ENCODE measurements at regions not wholly inside any gene's neighbourhood (a gene's known extent, or its start where the extent isn't known, plus 50 kb on each side); places are given as distances from the start of the nearest gene placed in this dataset.

DNA sequence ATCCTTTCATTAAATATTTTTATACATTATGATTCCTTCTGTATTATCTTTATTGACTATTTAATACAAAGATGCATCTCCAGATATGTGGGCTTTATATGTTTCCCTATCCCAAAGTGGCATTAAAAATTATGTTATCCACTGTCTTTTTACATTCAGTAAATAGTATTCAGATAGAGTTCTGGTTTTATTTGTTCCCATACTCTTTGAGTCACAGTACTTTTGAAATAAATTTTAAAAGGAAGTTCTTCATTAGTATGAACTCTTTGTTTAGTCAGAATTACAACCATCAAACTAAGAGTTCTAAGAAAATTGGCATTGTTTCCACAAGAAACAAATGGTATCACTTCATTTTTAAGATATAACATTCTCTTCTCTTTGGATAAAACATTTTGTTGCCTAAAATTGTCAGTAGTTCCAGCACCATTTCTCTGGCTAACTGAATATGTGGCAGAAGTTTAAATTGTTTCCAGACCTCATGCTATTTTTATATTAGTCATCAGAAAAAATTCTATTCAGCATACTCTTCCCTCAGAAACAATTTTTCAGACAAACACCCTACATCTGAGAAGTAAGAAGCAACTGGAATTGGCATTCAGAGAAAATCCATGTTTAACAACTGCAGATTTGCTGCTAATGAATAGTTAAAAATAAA lies 88.5 kb upstream of the COL5A2 start:
- peak overlapping the region; percentile 80 for H2AFZ ChIP-seq (ENCODE audit: low read length, unreplicated experiment)
- H3K36me3 ChIP-seq (ENCODE audit: insufficient read depth, low read length) = no peaks in the 10 kb centered on the region
- H3K4me1 ChIP-seq (ENCODE audit: control insufficient read depth, insufficient read depth, low read length, unreplicated experiment) = peaks cover 28% of the 10 kb centered on the region
- no peaks in the 10 kb centered on the region for H3K79me2 ChIP-seq (ENCODE audit: control insufficient read depth, insufficient read depth, low read length, unreplicated experiment)
- H3K27ac ChIP-seq (ENCODE audit: low read depth, low read length) = peak overlapping the region; percentile 100
- no peaks in the 10 kb centered on the region for H3K27me3 ChIP-seq (ENCODE audit: insufficient read depth, low read length)
- no peak overlapping the region for H3K4me3 ChIP-seq (ENCODE audit: low read depth, low read length)

DNA sequence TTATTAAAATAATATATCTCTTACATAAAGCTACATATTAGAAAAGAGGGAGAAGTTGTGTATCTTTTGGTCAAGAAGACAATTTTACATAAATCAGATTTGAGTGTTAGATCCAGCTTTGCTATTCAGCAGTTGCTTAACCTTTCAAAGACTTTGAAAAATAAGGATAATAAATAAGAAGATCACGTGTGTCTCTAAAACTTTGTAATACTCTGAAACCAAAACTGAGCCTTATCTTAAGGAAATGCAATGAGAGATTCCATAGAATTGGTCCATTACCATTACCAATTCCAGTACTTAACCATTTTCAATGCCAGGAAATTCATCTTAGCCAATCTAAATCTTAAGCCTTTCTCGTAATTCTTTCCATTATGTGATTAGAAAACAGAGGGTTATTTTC lies 89.2 kb upstream of the COL5A2 start:
- Histone ChIP-seq H3K36me3 (ENCODE audit: insufficient read depth, low read length) (no peaks in the 10 kb centered on the region), H2AFZ (ENCODE audit: low read length, unreplicated experiment) (peak overlapping the region; percentile 73), H3K27ac (ENCODE audit: low read depth, low read length) (peak overlapping the region; percentile 100), H3K79me2 (ENCODE audit: control insufficient read depth, insufficient read depth, low read length, unreplicated experiment) (no peaks in the 10 kb centered on the region), H3K27me3 (ENCODE audit: insufficient read depth, low read length) (no peaks in the 10 kb centered on the region), H3K4me1 (ENCODE audit: control insufficient read depth, insufficient read depth, low read length, unreplicated experiment) (peaks cover 28% of the 10 kb centered on the region), H3K4me3 (ENCODE audit: low read depth, low read length) (no peak overlapping the region)

DNA sequence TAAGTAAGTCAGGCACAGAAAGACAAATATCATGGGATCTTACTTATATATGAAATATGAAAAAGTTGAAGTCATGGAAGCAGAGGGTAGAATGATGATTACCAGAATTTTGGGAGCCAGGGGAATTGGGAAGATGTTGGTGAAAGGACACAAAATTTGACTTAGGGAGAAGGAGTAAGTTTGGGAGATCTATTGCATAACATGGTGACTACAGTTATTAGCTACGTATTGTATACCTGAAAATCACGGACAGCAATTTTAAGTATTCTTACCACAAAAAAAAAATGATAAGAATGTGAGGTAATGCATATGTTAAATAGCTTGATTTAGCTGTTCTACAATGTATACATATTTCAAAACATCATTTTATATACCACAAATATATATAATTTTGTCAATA lies 94.2 kb upstream of the COL5A2 start:
- peaks cover 24% of the 10 kb centered on the region for H3K4me1 ChIP-seq (ENCODE audit: control insufficient read depth, insufficient read depth, low read length, unreplicated experiment)

DNA sequence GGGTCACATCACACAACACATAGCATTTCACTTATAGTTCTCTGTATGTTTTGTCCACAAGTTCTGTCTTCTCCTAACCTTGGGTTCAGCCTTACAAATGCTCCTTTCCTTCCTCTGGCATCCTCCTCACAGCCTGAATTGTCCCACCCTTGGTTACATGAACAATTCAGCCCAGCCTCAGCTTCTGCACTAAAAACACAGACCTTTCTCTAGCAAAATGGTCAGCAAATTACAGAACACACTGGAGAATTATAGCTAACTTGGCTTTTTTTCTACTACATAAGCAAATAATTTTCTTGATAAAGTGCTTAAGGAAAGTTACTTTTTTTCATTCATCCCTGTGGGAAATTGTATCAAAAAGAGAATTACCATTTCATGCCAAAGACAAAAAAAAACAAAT lies 94.8 kb upstream of the COL5A2 start:
- no peak overlapping the region for H3K4me3 ChIP-seq (ENCODE audit: low read depth, low read length)
- H3K79me2 ChIP-seq (ENCODE audit: control insufficient read depth, insufficient read depth, low read length, unreplicated experiment) = no peaks in the 10 kb centered on the region
- H3K27me3 ChIP-seq (ENCODE audit: insufficient read depth, low read length) = no peaks in the 10 kb centered on the region
- H2AFZ ChIP-seq (ENCODE audit: low read length, unreplicated experiment) = peak overlapping the region; percentile 88
- peak overlapping the region; percentile 97 for H3K27ac ChIP-seq (ENCODE audit: low read depth, low read length)
- no peaks in the 10 kb centered on the region for H3K36me3 ChIP-seq (ENCODE audit: insufficient read depth, low read length)
- peaks cover 20% of the 10 kb centered on the region for H3K4me1 ChIP-seq (ENCODE audit: control insufficient read depth, insufficient read depth, low read length, unreplicated experiment)

More for the DNA sequence above, 94.2 kb upstream of the COL5A2 start:
- Histone ChIP-seq H3K27ac (ENCODE audit: low read depth, low read length) (no peak overlapping the region), H2AFZ (ENCODE audit: low read length, unreplicated experiment) (no peak overlapping the region), H3K4me3 (ENCODE audit: low read depth, low read length) (no peak overlapping the region), H3K27me3 (ENCODE audit: insufficient read depth, low read length) (no peaks in the 10 kb centered on the region), H3K36me3 (ENCODE audit: insufficient read depth, low read length) (no peaks in the 10 kb centered on the region), H3K79me2 (ENCODE audit: control insufficient read depth, insufficient read depth, low read length, unreplicated experiment) (no peaks in the 10 kb centered on the region)

DNA sequence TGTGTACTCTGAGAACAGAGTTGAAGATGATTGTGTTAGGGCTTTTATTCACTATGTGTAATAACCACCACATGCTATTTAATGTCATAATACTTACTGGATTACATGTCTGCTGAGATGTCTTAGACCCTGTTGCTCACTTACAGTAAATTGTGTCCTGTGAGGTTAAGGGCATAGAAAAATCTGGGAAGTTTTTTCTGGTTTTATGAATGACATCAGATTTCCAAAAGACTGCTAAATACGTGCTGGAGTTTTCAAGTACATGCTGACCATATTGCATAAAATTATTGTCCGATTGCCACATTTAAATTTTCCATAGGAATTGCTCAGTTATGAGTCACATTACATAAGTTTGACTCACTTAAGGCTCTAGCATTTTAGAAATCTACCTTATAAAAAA lies 96.7 kb upstream of the COL5A2 start:
- H3K36me3 ChIP-seq (ENCODE audit: insufficient read depth, low read length) = no peaks in the 10 kb centered on the region
- no peaks in the 10 kb centered on the region for H3K79me2 ChIP-seq (ENCODE audit: control insufficient read depth, insufficient read depth, low read length, unreplicated experiment)
- peaks cover 20% of the 10 kb centered on the region for H3K4me1 ChIP-seq (ENCODE audit: control insufficient read depth, insufficient read depth, low read length, unreplicated experiment)
- peak overlapping the region; percentile 56 for H2AFZ ChIP-seq (ENCODE audit: low read length, unreplicated experiment)
- no peaks in the 10 kb centered on the region for H3K27me3 ChIP-seq (ENCODE audit: insufficient read depth, low read length)
- peak overlapping the region; percentile 97 for H3K27ac ChIP-seq (ENCODE audit: low read depth, low read length)
- peak overlapping the region; percentile 32 for H3K4me3 ChIP-seq (ENCODE audit: low read depth, low read length)

DNA sequence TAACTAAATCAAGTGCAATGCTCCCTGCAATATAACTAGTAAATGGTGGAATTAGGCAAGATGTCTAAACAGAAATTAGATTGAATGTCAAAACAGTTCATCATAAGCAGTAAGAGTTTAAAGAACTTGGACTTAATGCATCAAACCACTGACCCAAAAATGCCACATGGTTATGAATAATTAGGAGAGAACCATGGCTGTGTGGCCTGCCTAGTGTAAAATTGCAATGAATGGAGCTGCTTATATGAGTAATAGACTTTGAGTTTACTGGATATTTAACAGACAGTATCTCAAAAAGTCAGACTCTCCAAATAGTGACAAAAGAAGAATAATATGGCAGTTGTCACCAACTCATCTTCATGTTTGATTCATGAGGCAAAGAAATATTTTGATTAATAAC lies 101.6 kb upstream of the COL5A2 start:
- H3K4me1 ChIP-seq (ENCODE audit: control insufficient read depth, insufficient read depth, low read length, unreplicated experiment) = peaks cover 30% of the 10 kb centered on the region
- H3K27me3 ChIP-seq (ENCODE audit: insufficient read depth, low read length) = no peaks in the 10 kb centered on the region
- H2AFZ ChIP-seq (ENCODE audit: low read length, unreplicated experiment) = no peak overlapping the region
- H3K4me3 ChIP-seq (ENCODE audit: low read depth, low read length) = no peak overlapping the region
- H3K36me3 ChIP-seq (ENCODE audit: insufficient read depth, low read length) = no peaks in the 10 kb centered on the region
- H3K27ac ChIP-seq (ENCODE audit: low read depth, low read length) = no peak overlapping the region
- no peaks in the 10 kb centered on the region for H3K79me2 ChIP-seq (ENCODE audit: control insufficient read depth, insufficient read depth, low read length, unreplicated experiment)

GRCh38 chr2:189285349-189285748 lies 105.8 kb upstream of the COL5A2 start:
- peaks cover 46% of the 10 kb centered on the region for H3K4me1 ChIP-seq (ENCODE audit: control insufficient read depth, insufficient read depth, low read length, unreplicated experiment)
- no peaks in the 10 kb centered on the region for H3K27me3 ChIP-seq (ENCODE audit: insufficient read depth, low read length)
- H3K4me3 ChIP-seq (ENCODE audit: low read depth, low read length) = peak overlapping the region; percentile 58; the same call in 1 of the 2 replicates
- H2AFZ ChIP-seq (ENCODE audit: low read length, unreplicated experiment) = peak overlapping the region; percentile 45
- H3K36me3 ChIP-seq (ENCODE audit: insufficient read depth, low read length) = peaks cover 6% of the 10 kb centered on the region
- peak overlapping the region; percentile 95 for H3K27ac ChIP-seq (ENCODE audit: low read depth, low read length)
- H3K79me2 ChIP-seq (ENCODE audit: control insufficient read depth, insufficient read depth, low read length, unreplicated experiment) = no peaks in the 10 kb centered on the region

DNA sequence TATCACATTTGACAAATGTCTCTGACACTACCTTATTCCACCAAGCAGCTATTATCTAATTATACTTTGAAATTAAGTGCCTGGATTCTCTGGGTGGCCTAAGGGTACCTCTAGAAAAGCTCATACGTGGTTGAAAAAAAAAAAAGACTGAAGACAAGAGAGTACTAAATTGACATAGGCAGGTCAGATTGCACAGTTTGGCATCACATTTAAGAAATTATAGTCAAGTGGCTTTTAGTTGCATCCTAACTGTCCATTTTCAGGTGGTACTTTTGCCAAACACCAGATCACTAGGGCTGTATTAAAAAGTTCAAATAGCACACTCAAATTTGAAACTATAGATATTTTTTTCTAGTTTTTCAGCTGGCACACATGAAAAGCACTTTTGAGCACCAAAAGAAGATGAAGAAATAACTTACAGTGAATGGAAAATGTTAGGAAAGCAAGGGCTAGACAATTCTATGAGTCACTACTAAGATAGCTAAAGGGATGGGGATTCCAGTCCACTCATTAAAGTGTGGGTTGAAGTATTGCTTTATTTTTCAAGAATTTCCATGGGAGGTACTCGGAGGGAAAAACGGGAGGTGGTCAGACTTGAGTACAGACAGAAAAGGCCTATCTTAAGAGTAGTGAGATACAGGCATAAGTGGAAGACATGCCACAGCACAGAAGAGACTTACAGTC lies 106.5 kb upstream of the COL5A2 start:
- peak overlapping the region; percentile 95 for H3K27ac ChIP-seq (ENCODE audit: low read depth, low read length)
- H2AFZ ChIP-seq (ENCODE audit: low read length, unreplicated experiment) = peak overlapping the region; percentile 81
- H3K4me1 ChIP-seq (ENCODE audit: control insufficient read depth, insufficient read depth, low read length, unreplicated experiment) = peaks cover 46% of the 10 kb centered on the region
- peak overlapping the region; percentile 58; the same call in 1 of the 2 replicates for H3K4me3 ChIP-seq (ENCODE audit: low read depth, low read length)
- peaks cover 7% of the 10 kb centered on the region for H3K36me3 ChIP-seq (ENCODE audit: insufficient read depth, low read length)
- no peaks in the 10 kb centered on the region for H3K27me3 ChIP-seq (ENCODE audit: insufficient read depth, low read length)
- no peaks in the 10 kb centered on the region for H3K79me2 ChIP-seq (ENCODE audit: control insufficient read depth, insufficient read depth, low read length, unreplicated experiment)

DNA sequence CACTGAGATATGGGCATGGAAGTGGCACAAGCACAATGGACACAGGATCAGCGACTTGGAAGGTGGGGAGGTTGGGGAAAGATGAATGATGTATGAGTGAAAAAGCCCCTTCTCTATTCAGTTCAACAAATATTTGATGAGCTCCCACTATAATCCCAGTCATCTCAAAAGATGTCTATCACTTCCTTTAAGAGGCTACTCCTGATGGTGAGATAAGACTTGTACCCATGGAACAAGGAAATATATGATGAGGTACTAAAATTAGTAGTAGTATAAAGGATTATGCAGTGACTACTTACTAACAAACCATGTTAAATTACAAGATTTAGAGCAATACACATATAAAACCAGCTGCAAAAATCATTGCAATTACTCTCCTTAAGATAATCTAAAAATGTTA lies 107.8 kb upstream of the COL5A2 start:
- Histone ChIP-seq H3K36me3 (ENCODE audit: insufficient read depth, low read length) (peaks cover 7% of the 10 kb centered on the region), H3K4me3 (ENCODE audit: low read depth, low read length) (no peak overlapping the region), H3K27ac (ENCODE audit: low read depth, low read length) (peak overlapping the region; percentile 95)

DNA sequence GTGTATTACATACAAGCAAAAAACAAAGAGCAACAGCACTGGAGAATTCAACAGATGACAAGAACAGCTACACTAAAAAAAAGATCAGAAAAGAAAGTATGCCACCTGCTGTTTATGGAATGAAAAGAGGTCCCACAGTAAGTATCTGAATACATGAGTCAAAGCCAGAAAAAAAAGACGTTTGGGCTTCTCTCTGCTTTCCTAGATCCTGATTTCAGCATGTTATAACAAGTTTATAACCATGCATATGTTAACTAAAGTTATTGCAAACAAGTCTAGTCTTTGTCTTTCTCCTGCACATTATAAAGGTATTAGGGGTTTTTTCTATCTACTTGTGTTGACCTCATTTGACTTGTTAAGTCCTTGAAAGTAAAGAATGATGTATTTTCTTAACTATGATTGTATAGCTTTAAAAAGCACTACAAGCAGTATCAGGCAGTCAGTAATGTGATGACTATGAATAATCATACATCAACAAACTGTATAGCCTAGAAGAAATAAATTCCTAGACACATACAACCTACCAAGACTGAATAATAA lies 108.5 kb upstream of the COL5A2 start:
- H2AFZ ChIP-seq (ENCODE audit: low read length, unreplicated experiment) = peak overlapping the region; percentile 68
- peak overlapping the region; percentile 30; the same call in 1 of the 2 replicates for H3K4me3 ChIP-seq (ENCODE audit: low read depth, low read length)
- H3K79me2 ChIP-seq (ENCODE audit: control insufficient read depth, insufficient read depth, low read length, unreplicated experiment) = no peaks in the 10 kb centered on the region
- no peaks in the 10 kb centered on the region for H3K27me3 ChIP-seq (ENCODE audit: insufficient read depth, low read length)
- peaks cover 46% of the 10 kb centered on the region for H3K4me1 ChIP-seq (ENCODE audit: control insufficient read depth, insufficient read depth, low read length, unreplicated experiment)
- peaks cover 7% of the 10 kb centered on the region for H3K36me3 ChIP-seq (ENCODE audit: insufficient read depth, low read length)
- peak overlapping the region; percentile 95 for H3K27ac ChIP-seq (ENCODE audit: low read depth, low read length)

More for the DNA sequence above, 107.8 kb upstream of the COL5A2 start:
- no peaks in the 10 kb centered on the region for H3K79me2 ChIP-seq (ENCODE audit: control insufficient read depth, insufficient read depth, low read length, unreplicated experiment)
- no peaks in the 10 kb centered on the region for H3K27me3 ChIP-seq (ENCODE audit: insufficient read depth, low read length)
- peaks cover 46% of the 10 kb centered on the region for H3K4me1 ChIP-seq (ENCODE audit: control insufficient read depth, insufficient read depth, low read length, unreplicated experiment)
- H2AFZ ChIP-seq (ENCODE audit: low read length, unreplicated experiment) = peak overlapping the region; percentile 61

DNA sequence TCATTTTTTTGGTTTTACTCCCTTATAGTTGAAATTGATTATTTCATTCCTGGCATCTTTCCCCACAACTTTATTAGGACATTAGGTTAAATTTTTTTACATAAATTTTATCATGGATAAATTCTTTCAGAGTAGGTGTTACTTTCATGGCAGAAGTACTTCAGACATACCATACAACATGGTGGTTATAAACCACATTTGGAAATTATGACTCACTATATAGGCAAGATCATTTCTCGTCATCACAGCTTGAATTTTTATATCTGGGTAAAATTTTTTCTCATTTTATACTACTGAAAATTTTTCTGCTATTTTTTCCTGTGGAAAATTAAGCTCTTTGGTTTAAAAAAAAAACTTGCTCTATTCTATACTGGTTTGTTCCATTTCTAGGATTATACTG lies 111.9 kb upstream of the COL5A2 start:
- no peaks in the 10 kb centered on the region for H3K27me3 ChIP-seq (ENCODE audit: insufficient read depth, low read length)
- no peak overlapping the region for H3K27ac ChIP-seq (ENCODE audit: low read depth, low read length)
- peaks cover 26% of the 10 kb centered on the region for H3K4me1 ChIP-seq (ENCODE audit: control insufficient read depth, insufficient read depth, low read length, unreplicated experiment)
- no peak overlapping the region for H2AFZ ChIP-seq (ENCODE audit: low read length, unreplicated experiment)
- no peaks in the 10 kb centered on the region for H3K79me2 ChIP-seq (ENCODE audit: control insufficient read depth, insufficient read depth, low read length, unreplicated experiment)
- H3K4me3 ChIP-seq (ENCODE audit: low read depth, low read length) = no peak overlapping the region
- H3K36me3 ChIP-seq (ENCODE audit: insufficient read depth, low read length) = peaks cover 7% of the 10 kb centered on the region
